ENCODE measurements at regions not wholly inside any gene's neighbourhood (a gene's known extent, or its start where the extent isn't known, plus 50 kb on each side); places are given as distances from the start of the nearest gene placed in this dataset.

- Histone ChIP-seq H3K4me3 (ENCODE audit: low read depth, low read length) (no peak overlapping the region), H3K27me3 (ENCODE audit: control insufficient read depth, insufficient read depth, low read length) (no peaks in the 10 kb centered on the region), H3K9me3 (ENCODE audit: control insufficient read depth, insufficient read depth, low read length) (no peaks in the 10 kb centered on the region), H3K27ac (ENCODE audit: low read depth, low read length) (no peak overlapping the region)
- no peak for TF ChIP-seq CTCF (IDR thresholded peaks at IDR 0.05; ENCODE audit: low read depth, low read length)
- ChIA-PET CTCF (no interaction called here), POLR2A (no interaction called here)
- DNase-seq (ENCODE audit: low read depth, low spot score): no peak
These were observed 105.5 kb upstream of the PAPPA start for GRCh38 chr9:116048081-116048480.

DNA sequence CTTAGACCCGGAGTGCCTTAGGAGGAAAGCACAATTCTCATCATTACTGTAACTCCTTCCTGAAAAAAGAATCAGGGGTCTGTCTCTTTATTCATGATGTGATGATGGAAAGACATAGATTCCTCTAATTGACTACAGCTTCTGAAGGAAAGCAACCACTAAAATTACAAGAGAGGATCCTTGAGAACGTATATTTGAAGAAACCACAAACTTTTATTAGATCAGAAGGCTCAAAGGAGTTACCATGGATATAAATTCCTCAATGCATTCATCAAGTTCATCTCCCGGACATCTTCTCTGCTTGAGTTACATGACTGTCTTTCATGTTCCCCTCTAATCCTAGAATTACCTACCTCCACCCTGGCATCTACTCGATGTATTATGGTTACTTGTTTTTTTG lies 104.1 kb upstream of the PAPPA start:
- TF ChIP-seq CTCF (IDR thresholded peaks at IDR 0.05; ENCODE audit: low read depth, low read length): no peak
- no peak overlapping the region for H3K4me3 ChIP-seq (ENCODE audit: low read depth, low read length)
- H3K27ac ChIP-seq (ENCODE audit: low read depth, low read length): no peak overlapping the region
- no peaks in the 10 kb centered on the region for H3K27me3 ChIP-seq (ENCODE audit: control insufficient read depth, insufficient read depth, low read length)
- DNase-seq (ENCODE audit: low read depth, low spot score): no peak
- ChIA-PET POLR2A (no interaction called here), CTCF (interaction anchor here (1.4 kb wide), 1 partner anchor 456 kb away, joined by 4 read pairs; no protein-coding TSS in a partner anchor)
- H3K9me3 ChIP-seq (ENCODE audit: control insufficient read depth, insufficient read depth, low read length): no peaks in the 10 kb centered on the region

DNA sequence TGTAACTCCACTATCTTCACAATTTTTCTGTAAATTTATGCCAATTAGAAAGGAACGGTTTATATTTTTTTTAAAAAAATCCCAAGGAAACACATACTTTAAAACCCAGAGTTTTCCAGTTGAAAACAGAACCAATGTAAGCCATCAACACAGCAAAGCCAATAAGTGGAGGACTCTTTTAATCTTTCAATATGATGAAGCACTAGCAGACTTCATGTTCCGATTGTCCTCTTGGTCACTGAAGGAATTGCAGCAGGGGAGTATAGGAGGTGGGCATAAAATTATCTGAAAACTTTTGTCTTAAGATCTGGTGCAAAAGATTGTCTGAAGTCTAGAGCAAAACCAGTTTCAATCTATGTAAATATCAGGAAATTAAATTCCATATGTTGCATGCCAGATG lies 102.1 kb upstream of the PAPPA start:
- CTCF ChIA-PET: no interaction called here
- TF ChIP-seq CTCF (IDR thresholded peaks at IDR 0.05; ENCODE audit: low read depth, low read length): no peak
- no peaks in the 10 kb centered on the region for H3K9me3 ChIP-seq (ENCODE audit: control insufficient read depth, insufficient read depth, low read length)
- no peak overlapping the region for H3K27ac ChIP-seq (ENCODE audit: low read depth, low read length)
- POLR2A ChIA-PET: no interaction called here
- H3K27me3 ChIP-seq (ENCODE audit: control insufficient read depth, insufficient read depth, low read length): no peaks in the 10 kb centered on the region
- no peak for DNase-seq (ENCODE audit: low read depth, low spot score)
- no peak overlapping the region for H3K4me3 ChIP-seq (ENCODE audit: low read depth, low read length)

GRCh38 chr9:116055536-116055935 lies 98.1 kb upstream of the PAPPA start:
- H3K4me3 ChIP-seq (ENCODE audit: low read depth, low read length): no peak overlapping the region
- CTCF ChIA-PET: no interaction called here
- no peak overlapping the region for H3K27ac ChIP-seq (ENCODE audit: low read depth, low read length)
- no peak for TF ChIP-seq CTCF (IDR thresholded peaks at IDR 0.05; ENCODE audit: low read depth, low read length)
- POLR2A ChIA-PET: no interaction called here
- no peaks in the 10 kb centered on the region for H3K27me3 ChIP-seq (ENCODE audit: control insufficient read depth, insufficient read depth, low read length)
- no peak for DNase-seq (ENCODE audit: low read depth, low spot score)
- H3K9me3 ChIP-seq (ENCODE audit: control insufficient read depth, insufficient read depth, low read length): no peaks in the 10 kb centered on the region

GRCh38 chr9:116057371-116057770 lies 96.2 kb upstream of the PAPPA start:
- no peaks in the 10 kb centered on the region for H3K27me3 ChIP-seq (ENCODE audit: control insufficient read depth, insufficient read depth, low read length)
- no peak for DNase-seq (ENCODE audit: low read depth, low spot score)
- H3K4me3 ChIP-seq (ENCODE audit: low read depth, low read length): no peak overlapping the region
- CTCF ChIA-PET: interaction anchor here (1.0 kb wide), 1 partner anchor 464 kb away, joined by 3 read pairs; no protein-coding TSS in a partner anchor
- no peaks in the 10 kb centered on the region for H3K9me3 ChIP-seq (ENCODE audit: control insufficient read depth, insufficient read depth, low read length)
- POLR2A ChIA-PET: no interaction called here
- TF ChIP-seq CTCF (IDR thresholded peaks at IDR 0.05; ENCODE audit: low read depth, low read length): no peak
- no peak overlapping the region for H3K27ac ChIP-seq (ENCODE audit: low read depth, low read length)
